ENCODE measurements at regions not wholly inside any gene's neighbourhood (a gene's known extent, or its start where the extent isn't known, plus 50 kb on each side); places are given as distances from the start of the nearest gene placed in this dataset.

DNA sequence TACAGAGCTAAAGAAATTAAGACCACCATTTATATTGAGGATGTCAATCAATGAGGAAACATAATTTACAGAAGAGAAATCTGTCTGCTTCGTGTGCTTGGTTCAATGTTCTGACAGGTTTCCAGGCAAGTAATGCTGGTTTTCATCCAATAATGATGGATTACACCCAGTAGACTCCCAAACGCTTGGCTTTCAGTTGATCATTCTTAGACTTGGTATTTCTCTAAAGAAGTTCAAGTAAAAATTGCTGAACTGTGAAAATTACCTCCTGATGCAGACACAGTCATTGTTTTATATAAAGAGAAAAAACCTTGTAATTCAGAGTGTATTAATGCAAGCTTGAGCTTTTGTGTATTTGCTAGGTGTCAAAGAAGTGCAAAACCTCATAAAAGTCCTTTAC, 85.0 kb downstream of the VCX3A start:
- TF ChIP-seq CTCF (IDR thresholded peaks at IDR 0.05): no peak
- TF ChIP-seq POLR2AphosphoS5 (IDR thresholded peaks at IDR 0.05; ENCODE audit: insufficient read depth in 1 of 2, low read depth in 1 of 2): no peak

Data from vagina (tissue), 2 donors.